ENCODE measurements at regions not wholly inside any gene's neighbourhood (a gene's known extent, or its start where the extent isn't known, plus 50 kb on each side); places are given as distances from the start of the nearest gene placed in this dataset.

- Mint-ChIP-seq H3K9me3 (no peaks in the 10 kb centered on the region), H3K27ac (no peak overlapping the region), H3K4me1 (ENCODE audit: low read depth) (no peaks in the 10 kb centered on the region), H3K36me3 (ENCODE audit: low read depth) (no peaks in the 10 kb centered on the region), H3K27me3 (peaks cover 7% of the 10 kb centered on the region), H3K4me3 (no peak overlapping the region)
These were observed 69.4 kb downstream of the RHOB start for GRCh38 chr2:20516291-20516645.

GRCh38 chr2:20516646-20517341, 69.9 kb downstream of the RHOB start:
- Mint-ChIP-seq H3K36me3 (ENCODE audit: low read depth) (no peaks in the 10 kb centered on the region), H3K27me3 (peaks cover 7% of the 10 kb centered on the region), H3K27ac (no peak overlapping the region), H3K4me3 (no peak overlapping the region), H3K4me1 (ENCODE audit: low read depth) (no peaks in the 10 kb centered on the region), H3K9me3 (no peaks in the 10 kb centered on the region)

GRCh38 chr2:20519309-20519708, 72.4 kb downstream of the RHOB start:
- Mint-ChIP-seq H3K4me1 (ENCODE audit: low read depth) (no peaks in the 10 kb centered on the region), H3K4me3 (no peak overlapping the region), H3K27me3 (peaks cover 13% of the 10 kb centered on the region), H3K9me3 (no peaks in the 10 kb centered on the region), H3K27ac (no peak overlapping the region), H3K36me3 (ENCODE audit: low read depth) (no peaks in the 10 kb centered on the region)

- H3K4me3 Mint-ChIP-seq = no peak overlapping the region
- peaks cover 13% of the 10 kb centered on the region for H3K27me3 Mint-ChIP-seq
- no peaks in the 10 kb centered on the region for H3K36me3 Mint-ChIP-seq (ENCODE audit: low read depth)
- no peaks in the 10 kb centered on the region for H3K9me3 Mint-ChIP-seq
- peaks cover 4% of the 10 kb centered on the region for H3K4me1 Mint-ChIP-seq (ENCODE audit: low read depth)
- H3K27ac Mint-ChIP-seq = no peak overlapping the region
These were observed 73.3 kb downstream of the RHOB start for GRCh38 chr2:20520128-20520527.

DNA sequence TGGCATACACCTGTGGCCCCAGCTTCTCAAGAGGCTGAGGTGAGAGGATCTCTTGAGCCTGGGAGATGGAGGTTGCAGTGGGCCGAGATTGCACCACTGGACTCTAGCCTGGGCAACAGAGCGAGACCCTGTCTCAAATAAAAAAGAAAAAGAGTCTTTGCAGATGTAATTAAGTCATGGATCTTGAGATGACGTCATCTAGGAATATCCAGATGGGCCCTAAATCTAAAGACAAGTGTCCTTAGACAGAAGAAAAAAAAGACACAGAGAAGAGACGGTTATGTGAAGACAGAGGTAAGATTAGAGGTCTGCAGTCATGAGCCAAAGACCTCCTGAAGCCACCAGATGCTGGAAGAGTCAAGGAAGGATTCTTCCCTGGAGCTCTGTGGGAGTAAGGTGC, 74.3 kb downstream of the RHOB start:
- Mint-ChIP-seq H3K27ac (no peak overlapping the region), H3K27me3 (peaks cover 13% of the 10 kb centered on the region), H3K36me3 (ENCODE audit: low read depth) (no peaks in the 10 kb centered on the region), H3K4me3 (no peak overlapping the region), H3K4me1 (ENCODE audit: low read depth) (peaks cover 9% of the 10 kb centered on the region), H3K9me3 (no peaks in the 10 kb centered on the region)

- H3K4me3 Mint-ChIP-seq = no peak overlapping the region
- H3K27me3 Mint-ChIP-seq = peaks cover 13% of the 10 kb centered on the region
- H3K27ac Mint-ChIP-seq = no peak overlapping the region
- H3K36me3 Mint-ChIP-seq (ENCODE audit: low read depth) = no peaks in the 10 kb centered on the region
- no peaks in the 10 kb centered on the region for H3K9me3 Mint-ChIP-seq
- H3K4me1 Mint-ChIP-seq (ENCODE audit: low read depth) = peaks cover 9% of the 10 kb centered on the region
These were observed 74.9 kb downstream of the RHOB start for GRCh38 chr2:20521682-20522189.

DNA sequence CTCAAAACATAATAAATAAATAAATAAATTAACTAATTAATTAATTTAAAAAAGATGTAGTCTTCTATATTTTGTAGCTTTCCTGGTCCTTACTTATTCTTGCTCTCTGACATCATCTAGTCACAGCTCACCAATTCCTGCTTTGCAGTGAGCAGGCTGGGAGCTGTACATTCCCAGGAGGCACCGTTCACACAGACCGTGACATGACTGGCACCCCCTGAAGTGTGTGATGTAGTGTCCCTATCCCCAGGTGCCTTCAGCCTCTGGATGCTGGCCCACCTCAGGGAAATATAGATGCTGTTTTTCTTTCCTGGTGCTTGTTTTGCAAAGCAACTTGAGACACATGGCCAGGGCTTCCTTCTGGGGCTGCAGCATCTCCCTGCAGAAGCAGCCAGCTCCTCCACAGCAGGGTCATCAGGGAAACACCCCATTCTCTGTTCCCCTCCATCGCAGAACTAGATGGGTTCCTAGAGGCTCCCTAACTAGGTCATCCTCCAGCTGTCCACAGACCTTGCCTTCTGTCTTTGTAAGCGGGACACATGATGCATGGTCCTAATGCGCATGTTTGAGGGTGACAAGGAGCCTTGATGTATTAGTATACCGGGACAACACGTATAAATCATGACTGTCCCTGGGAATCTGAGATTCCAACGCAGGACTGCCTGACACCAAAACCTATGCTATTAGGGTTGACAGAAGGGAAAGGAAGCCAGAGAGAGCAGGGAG, 76.4 kb downstream of the RHOB start:
- Mint-ChIP-seq H3K36me3 (ENCODE audit: low read depth) (no peaks in the 10 kb centered on the region), H3K4me3 (no peak overlapping the region), H3K9me3 (no peaks in the 10 kb centered on the region), H3K27me3 (peaks cover 13% of the 10 kb centered on the region), H3K27ac (no peak overlapping the region), H3K4me1 (ENCODE audit: low read depth) (peaks cover 9% of the 10 kb centered on the region)

DNA sequence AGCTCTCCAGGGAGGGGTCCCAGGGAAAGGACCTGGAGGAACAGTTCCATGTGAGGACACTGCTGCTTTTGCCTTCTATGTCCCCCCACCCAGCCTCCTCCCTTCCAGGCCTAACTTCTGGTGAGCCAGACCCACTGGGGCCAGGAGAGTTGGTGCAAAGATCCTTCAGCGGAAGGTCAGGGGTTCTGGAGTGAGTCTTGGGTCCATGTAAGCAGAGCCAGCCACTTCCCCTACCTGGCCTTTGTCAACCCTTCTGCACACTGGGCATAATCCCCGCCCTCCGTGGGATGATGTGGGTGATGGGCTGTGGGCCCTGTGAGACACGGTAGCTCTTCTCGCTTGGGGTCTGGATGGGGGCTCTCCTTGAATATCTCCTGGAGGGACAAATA, 76.9 kb downstream of the RHOB start:
- Mint-ChIP-seq H3K4me3 (no peak overlapping the region), H3K9me3 (no peaks in the 10 kb centered on the region), H3K4me1 (ENCODE audit: low read depth) (peaks cover 9% of the 10 kb centered on the region), H3K36me3 (ENCODE audit: low read depth) (no peaks in the 10 kb centered on the region), H3K27ac (no peak overlapping the region), H3K27me3 (peaks cover 13% of the 10 kb centered on the region)

DNA sequence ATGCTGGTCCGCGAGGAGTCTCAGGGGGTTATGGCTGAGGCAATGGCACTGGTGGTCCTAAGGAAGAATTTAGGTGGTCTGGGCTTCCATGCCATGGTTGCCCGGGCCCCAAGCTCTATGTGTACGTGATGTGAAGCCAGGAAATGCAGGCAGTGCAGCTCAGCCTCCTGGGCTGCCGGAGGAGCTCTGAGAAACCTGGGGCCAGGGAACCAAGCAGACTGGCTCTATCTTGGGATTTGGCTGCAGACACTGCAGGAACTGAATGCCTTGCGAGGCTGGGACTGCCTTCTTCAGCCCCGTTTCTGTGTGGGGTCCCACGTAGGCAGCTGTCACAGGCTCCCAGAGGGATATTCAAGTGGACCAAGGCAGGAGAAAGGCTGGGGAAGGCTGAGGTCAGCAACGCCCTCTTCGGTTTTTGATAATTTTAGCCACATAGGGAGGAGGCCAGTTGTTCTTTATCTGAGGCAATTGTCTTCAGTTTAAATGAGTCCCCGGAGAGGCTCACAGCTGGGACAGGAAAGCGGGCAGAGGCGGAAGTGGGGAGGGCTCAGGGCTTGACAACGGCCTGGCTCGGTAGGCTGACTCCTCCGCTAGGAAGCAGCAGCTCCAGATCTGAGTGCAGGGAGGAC, 77.7 kb downstream of the RHOB start:
- H3K4me1 Mint-ChIP-seq (ENCODE audit: low read depth) = peaks cover 9% of the 10 kb centered on the region
- H3K27me3 Mint-ChIP-seq = peaks cover 13% of the 10 kb centered on the region
- H3K27ac Mint-ChIP-seq = no peak overlapping the region
- no peak overlapping the region for H3K4me3 Mint-ChIP-seq
- H3K36me3 Mint-ChIP-seq (ENCODE audit: low read depth) = no peaks in the 10 kb centered on the region
- no peaks in the 10 kb centered on the region for H3K9me3 Mint-ChIP-seq

GRCh38 chr2:20525041-20526035, 78.5 kb downstream of the RHOB start:
- H3K36me3 Mint-ChIP-seq (ENCODE audit: low read depth) = no peaks in the 10 kb centered on the region
- H3K4me1 Mint-ChIP-seq (ENCODE audit: low read depth) = peaks cover 9% of the 10 kb centered on the region
- H3K4me3 Mint-ChIP-seq = no peak overlapping the region
- peaks cover 13% of the 10 kb centered on the region for H3K27me3 Mint-ChIP-seq
- no peaks in the 10 kb centered on the region for H3K9me3 Mint-ChIP-seq
- H3K27ac Mint-ChIP-seq = no peak overlapping the region

GRCh38 chr2:20526160-20526559, 79.3 kb downstream of the RHOB start:
- peaks cover 9% of the 10 kb centered on the region for H3K4me1 Mint-ChIP-seq (ENCODE audit: low read depth)
- no peak overlapping the region for H3K27ac Mint-ChIP-seq
- H3K9me3 Mint-ChIP-seq = no peaks in the 10 kb centered on the region
- H3K36me3 Mint-ChIP-seq (ENCODE audit: low read depth) = no peaks in the 10 kb centered on the region
- peaks cover 12% of the 10 kb centered on the region for H3K27me3 Mint-ChIP-seq
- H3K4me3 Mint-ChIP-seq = no peak overlapping the region

DNA sequence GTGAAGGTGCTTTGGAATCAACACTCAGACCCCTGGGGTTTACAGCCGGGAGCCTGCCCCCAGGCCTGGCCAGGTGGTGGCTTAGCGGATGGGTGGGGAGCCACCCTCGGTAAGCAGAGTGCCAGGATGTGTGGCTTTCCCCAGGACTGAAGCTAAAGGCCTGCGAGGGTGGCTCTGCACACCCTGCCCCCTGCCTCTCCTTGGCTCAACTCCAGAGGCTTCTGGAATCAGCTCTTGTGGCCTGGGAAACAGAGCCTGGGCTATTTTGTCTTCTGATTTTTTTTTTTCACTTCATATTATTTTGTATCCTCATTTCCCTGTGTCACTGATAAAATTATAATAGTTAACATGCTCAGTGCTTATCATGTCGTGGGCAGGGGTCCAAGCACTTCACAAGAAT, 79.8 kb downstream of the RHOB start:
- Mint-ChIP-seq H3K27me3 (peaks cover 10% of the 10 kb centered on the region), H3K9me3 (no peaks in the 10 kb centered on the region), H3K36me3 (ENCODE audit: low read depth) (no peaks in the 10 kb centered on the region), H3K4me3 (no peak overlapping the region), H3K27ac (no peak overlapping the region), H3K4me1 (ENCODE audit: low read depth) (peaks cover 9% of the 10 kb centered on the region)

DNA sequence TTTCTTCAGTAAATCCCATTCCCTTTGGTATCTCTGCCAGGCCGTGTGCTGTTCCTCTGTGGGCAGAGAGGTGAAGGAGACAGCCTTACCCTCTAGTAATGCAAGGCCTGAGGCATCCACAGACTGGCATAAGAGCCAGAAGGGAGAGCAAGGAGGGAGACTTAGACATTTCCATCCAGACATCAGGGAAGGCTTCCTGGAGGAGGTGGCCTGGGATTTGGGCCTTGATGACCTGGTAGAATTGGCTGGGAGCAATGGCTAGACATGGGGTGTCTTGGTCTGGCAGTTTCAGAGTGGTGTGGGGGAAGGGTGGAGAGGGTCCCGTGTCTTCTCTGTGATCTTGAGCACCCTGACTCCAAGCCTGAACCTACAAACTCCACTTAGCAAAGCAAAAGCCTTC, 81.8 kb downstream of the RHOB start:
- Mint-ChIP-seq H3K9me3 (no peaks in the 10 kb centered on the region), H3K4me3 (no peak overlapping the region), H3K27me3 (peaks cover 5% of the 10 kb centered on the region), H3K4me1 (ENCODE audit: low read depth) (peaks cover 9% of the 10 kb centered on the region), H3K27ac (no peak overlapping the region), H3K36me3 (ENCODE audit: low read depth) (no peaks in the 10 kb centered on the region)

GRCh38 chr2:20530520-20530919, 83.6 kb downstream of the RHOB start:
- Mint-ChIP-seq H3K4me1 (ENCODE audit: low read depth) (peaks cover 2% of the 10 kb centered on the region), H3K27me3 (no peaks in the 10 kb centered on the region), H3K27ac (no peak overlapping the region), H3K9me3 (no peaks in the 10 kb centered on the region), H3K4me3 (no peak overlapping the region), H3K36me3 (ENCODE audit: low read depth) (no peaks in the 10 kb centered on the region)

Data from stimulated activated naive CD8-positive, alpha-beta T cell treated with anti-CD3 and anti-CD28 coated beads, Interleukin-15, Interleukin-2, amounts not matched to agents 100 ng/mL and 50 ng/mL, for 24 hours (primary cell).